HUES64 (cell line): ENCODE measurements at regions not wholly inside any gene's neighbourhood (a gene's known extent, or its start where the extent isn't known, plus 50 kb on each side); places are given as distances from the start of the nearest gene placed in this dataset.

Experiments used
- H3K27ac ChIP-seq: 2 replicates; pipeline ENCODE4 v1.7.0; 2013; ENCODE audit warnings: low read depth, low read length, inconsistent platforms
- H3K27me3 ChIP-seq: 2 replicates; pipeline ENCODE4 v1.6.1; 2013; ENCODE audit warnings: mild to moderate bottlenecking, low read length; ENCODE audit not compliant: insufficient read depth
- H3K36me3 ChIP-seq: 2 replicates; pipeline ENCODE4 v1.6.1; 2013; ENCODE audit warnings: mild to moderate bottlenecking, low read length; ENCODE audit not compliant: insufficient read depth
- H3K4me1 ChIP-seq: 2 replicates; pipeline ENCODE4 v1.6.1; 2013; ENCODE audit warnings: mild to moderate bottlenecking, low read length, moderate library complexity; ENCODE audit not compliant: insufficient read depth
- H3K4me3 ChIP-seq: 2 replicates; pipeline ENCODE4 v1.5.1; 2013; ENCODE audit warnings: mild to moderate bottlenecking, low read length, moderate library complexity
- H3K9ac ChIP-seq: 2 replicates; pipeline ENCODE4 v1.6.1; 2013; ENCODE audit warnings: mild to moderate bottlenecking, low read depth, low read length
- H3K9me3 ChIP-seq: 2 replicates; pipeline ENCODE4 v1.6.1; 2013; ENCODE audit warnings: low read depth, low read length; ENCODE audit not compliant: insufficient read depth
- WGBS: fragments of 150-250, 120-280 bp; methylation state at CpG from one replicate; pipeline ENCODE4 v1.1.7; 2013; ENCODE audit warnings: missing lambda C conversion rate; 5-methylcytosine and 5-hydroxymethylcytosine counted together

DNA sequence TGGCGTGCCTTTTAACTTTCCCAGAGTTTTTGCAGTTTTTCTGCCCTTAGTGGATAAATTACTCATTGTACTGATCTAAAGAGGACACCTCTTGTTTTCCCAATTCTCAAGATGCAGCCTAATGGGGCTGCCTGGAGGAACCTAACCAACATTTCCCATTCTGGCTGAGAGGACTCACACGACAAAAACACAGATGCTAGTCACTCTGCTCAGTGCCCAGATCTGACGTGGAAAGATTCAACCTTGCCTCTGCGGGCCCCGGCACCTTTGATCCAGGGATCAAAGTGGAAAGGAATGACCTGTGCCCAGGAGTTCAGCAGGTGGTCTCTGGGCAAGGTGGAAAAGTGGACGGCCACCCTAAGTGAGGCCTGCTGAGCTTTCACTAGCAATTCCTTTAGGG, 162.4 kb upstream of the FMN2 start:
- peaks cover 14% of the 10 kb centered on the region for H3K9me3 ChIP-seq
- H3K27me3 ChIP-seq: no peaks in the 10 kb centered on the region
- no peaks in the 10 kb centered on the region for H3K36me3 ChIP-seq
- no peaks in the 10 kb centered on the region for H3K4me1 ChIP-seq
- no peak overlapping the region for H3K4me3 ChIP-seq
- no peak overlapping the region for H3K27ac ChIP-seq
- no peak overlapping the region for H3K9ac ChIP-seq
- WGBS: 91% methylated on average over 6 of the region's 6 CpGs

DNA sequence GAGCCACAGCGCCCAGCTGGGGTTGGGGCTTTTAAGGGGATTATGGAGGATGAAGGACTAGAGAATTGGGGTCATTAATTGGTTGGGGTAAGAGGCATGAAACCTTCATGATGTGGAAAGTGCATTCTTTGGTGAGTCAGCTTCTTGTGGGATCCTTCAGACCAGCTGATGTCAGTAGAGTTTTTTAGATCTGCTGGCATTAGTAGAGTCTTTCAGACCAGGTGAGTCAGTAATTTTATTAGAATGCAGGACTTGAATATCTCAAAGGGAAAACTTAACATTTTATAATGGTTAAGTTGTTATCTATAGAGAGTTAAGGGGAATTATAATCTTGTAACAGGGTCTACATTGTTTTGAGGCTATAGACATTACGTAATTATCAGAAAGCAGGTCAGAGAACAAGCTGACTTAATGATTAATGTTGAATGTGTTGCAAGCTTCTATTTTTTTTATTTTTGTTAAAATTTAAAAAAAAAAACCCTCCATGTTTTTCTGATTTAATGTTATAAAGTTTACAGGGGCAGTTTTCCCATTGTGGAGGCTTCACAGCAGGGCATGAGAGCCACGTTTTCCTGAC, 160.9 kb upstream of the FMN2 start:
- H3K9ac ChIP-seq: no peak overlapping the region
- no peaks in the 10 kb centered on the region for H3K27me3 ChIP-seq
- H3K36me3 ChIP-seq: no peaks in the 10 kb centered on the region
- H3K4me3 ChIP-seq: no peak overlapping the region
- no peak overlapping the region for H3K27ac ChIP-seq
- no peaks in the 10 kb centered on the region for H3K9me3 ChIP-seq
- H3K4me1 ChIP-seq: no peaks in the 10 kb centered on the region
- WGBS: 92% methylated on average over 3 of the region's 3 CpGs

DNA sequence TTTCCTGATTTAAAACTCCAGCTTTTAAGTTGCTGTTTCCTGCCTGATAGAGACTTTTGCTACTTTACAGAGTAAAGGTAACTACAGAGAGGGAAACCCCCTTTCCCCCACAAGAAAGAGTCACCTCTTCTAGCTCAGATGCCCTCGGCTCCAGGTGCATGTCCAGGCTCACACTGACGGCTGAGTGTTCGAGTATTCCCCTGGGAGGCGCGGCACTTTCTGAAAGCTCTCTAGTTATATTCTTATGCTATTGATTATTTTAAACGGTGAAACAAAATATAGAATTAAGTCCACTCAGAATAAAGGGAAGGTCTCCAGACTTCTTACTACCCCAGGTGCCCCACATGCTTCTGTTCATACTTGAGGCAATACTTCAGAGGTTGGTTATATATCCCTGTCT, 160.3 kb upstream of the FMN2 start:
- no peaks in the 10 kb centered on the region for H3K27me3 ChIP-seq
- no peak overlapping the region for H3K27ac ChIP-seq
- H3K36me3 ChIP-seq: no peaks in the 10 kb centered on the region
- no peak overlapping the region for H3K4me3 ChIP-seq
- H3K4me1 ChIP-seq: no peaks in the 10 kb centered on the region
- WGBS: over 99% methylated on average over 5 of the region's 6 CpGs
- H3K9ac ChIP-seq: no peak overlapping the region
- H3K9me3 ChIP-seq: no peaks in the 10 kb centered on the region

DNA sequence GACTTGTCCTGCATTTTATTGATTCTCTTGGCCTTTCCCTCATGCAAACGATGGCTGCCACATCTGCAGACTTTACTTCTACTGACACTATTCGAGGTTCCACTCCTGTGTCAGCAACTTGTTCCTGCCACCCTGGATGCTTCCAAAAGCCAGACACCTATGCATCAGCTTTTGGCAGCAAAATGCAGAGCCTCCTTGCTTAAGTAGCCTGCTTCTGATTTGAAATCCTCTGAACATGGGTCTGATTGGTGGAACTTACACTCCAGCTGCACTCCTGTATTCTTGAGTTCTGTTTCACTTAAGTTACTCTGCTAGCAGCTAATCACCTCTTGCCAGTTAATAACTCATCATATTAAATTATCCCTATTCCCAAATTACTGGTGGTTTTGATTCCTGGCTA, 152.1 kb upstream of the FMN2 start:
- H3K36me3 ChIP-seq: no peaks in the 10 kb centered on the region
- H3K27ac ChIP-seq: no peak overlapping the region
- H3K9ac ChIP-seq: no peak overlapping the region
- H3K4me1 ChIP-seq: no peaks in the 10 kb centered on the region
- no peak overlapping the region for H3K4me3 ChIP-seq
- H3K27me3 ChIP-seq: no peaks in the 10 kb centered on the region
- 88% methylated on average over 2 of the region's 2 CpGs for WGBS
- H3K9me3 ChIP-seq: peaks cover 30% of the 10 kb centered on the region

DNA sequence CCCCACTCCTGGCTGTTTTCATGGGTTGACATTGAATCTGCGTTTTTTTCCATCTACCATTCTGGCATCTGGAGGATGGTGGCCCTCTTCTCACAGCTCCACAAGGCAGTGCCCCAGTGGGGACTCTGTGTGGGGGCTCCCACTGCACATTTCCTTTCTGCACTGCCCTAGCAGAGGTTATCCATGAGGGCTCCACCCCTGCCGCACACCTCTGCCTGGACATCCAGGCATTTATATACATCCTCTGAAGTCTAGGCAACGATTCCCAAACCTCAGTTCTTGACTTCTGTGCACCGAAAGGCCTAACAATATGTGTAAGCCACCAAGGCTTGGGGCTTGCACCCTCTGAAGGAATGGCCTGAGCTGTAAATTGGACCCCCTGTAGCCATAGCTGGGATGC, 147.9 kb upstream of the FMN2 start:
- Histone ChIP-seq H3K36me3 (no peaks in the 10 kb centered on the region), H3K9me3 (peaks cover 36% of the 10 kb centered on the region), H3K4me3 (no peak overlapping the region), H3K27ac (no peak overlapping the region), H3K27me3 (no peaks in the 10 kb centered on the region), H3K9ac (no peak overlapping the region), H3K4me1 (no peaks in the 10 kb centered on the region)
- WGBS: 94% methylated on average over 4 of the region's 4 CpGs

DNA sequence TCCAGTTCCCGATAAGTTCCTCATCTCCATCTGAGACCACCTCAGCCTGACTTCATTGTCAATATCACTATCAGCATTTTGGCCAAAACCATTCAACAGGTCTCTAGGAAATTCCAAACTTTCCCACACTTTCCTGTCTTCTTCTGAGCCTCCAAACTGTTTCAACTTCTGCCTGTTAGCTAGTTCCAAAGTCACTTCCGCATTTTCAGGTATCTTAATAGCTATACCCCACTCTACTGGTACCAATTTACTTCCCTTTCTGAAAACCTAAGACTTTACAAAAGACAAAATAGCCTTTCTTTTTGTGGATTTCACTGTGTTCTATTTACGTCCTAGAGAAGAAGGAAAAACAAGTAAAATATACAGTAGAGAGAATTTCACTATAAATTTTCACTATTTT, 147.0 kb upstream of the FMN2 start:
- H3K27me3 ChIP-seq: no peaks in the 10 kb centered on the region
- H3K27ac ChIP-seq: no peak overlapping the region
- no peak overlapping the region for H3K4me3 ChIP-seq
- WGBS: 96% methylated on average over 2 of the region's 3 CpGs
- H3K36me3 ChIP-seq: no peaks in the 10 kb centered on the region
- no peak overlapping the region for H3K9ac ChIP-seq
- H3K9me3 ChIP-seq: peaks cover 36% of the 10 kb centered on the region
- H3K4me1 ChIP-seq: no peaks in the 10 kb centered on the region

DNA sequence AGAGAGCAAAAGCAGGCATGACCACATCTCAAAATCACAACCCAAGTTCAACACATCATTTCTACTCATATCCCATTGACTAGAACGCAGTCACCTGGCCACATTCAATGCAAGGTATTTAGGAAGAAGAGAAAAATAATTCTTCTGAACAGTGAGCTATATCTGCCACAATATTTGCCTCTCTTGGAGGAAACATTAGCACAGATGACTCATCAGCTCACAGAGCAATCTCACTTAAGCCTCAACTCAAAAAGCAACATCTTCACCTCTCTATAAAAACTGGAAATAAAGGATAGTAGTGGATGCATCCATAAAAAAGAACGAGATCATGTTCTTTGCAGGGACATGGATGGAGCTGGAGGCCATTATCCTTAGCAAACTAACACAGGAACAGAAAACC, 143.9 kb upstream of the FMN2 start:
- Histone ChIP-seq H3K9me3 (peaks cover 22% of the 10 kb centered on the region), H3K4me3 (no peak overlapping the region), H3K4me1 (no peaks in the 10 kb centered on the region), H3K36me3 (no peaks in the 10 kb centered on the region), H3K27ac (no peak overlapping the region), H3K27me3 (no peaks in the 10 kb centered on the region), H3K9ac (no peak overlapping the region)
- no CpG with 5 or more reads among the region's 2 CpGs for WGBS

DNA sequence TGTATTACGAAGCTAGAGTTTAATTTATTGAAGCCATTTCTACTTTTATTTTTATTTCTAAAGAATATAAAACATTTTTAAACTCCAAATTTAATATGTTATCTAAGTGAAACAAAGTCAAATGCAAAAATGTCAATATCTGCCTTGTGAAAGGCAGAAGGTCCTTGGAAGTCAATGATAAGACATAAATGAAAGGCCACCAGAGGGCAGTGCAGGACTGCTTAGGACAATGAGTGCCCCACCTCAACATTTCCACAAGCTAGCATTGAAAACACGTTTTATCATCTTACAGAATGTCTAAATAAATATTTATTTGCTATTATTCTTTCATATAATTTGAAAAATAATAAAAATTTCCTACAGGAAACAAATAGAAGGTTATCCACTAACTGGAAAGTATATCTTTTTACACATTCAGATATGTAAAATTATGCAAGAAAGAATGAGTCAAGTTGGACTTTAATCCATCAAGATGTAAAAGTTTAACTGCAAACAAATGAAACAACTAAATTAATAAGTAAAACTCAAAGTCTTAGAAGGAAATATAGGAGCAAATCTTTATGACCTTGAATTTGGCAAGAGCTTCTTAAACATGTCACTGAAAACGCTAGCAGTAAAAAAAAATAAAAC, 140.1 kb upstream of the FMN2 start:
- H3K27me3 ChIP-seq: no peaks in the 10 kb centered on the region
- H3K9me3 ChIP-seq: no peaks in the 10 kb centered on the region
- 100% methylated on average over 1 of the region's 3 CpGs for WGBS
- no peak overlapping the region for H3K27ac ChIP-seq
- no peak overlapping the region for H3K9ac ChIP-seq
- no peak overlapping the region for H3K4me3 ChIP-seq
- H3K4me1 ChIP-seq: no peaks in the 10 kb centered on the region
- no peaks in the 10 kb centered on the region for H3K36me3 ChIP-seq

DNA sequence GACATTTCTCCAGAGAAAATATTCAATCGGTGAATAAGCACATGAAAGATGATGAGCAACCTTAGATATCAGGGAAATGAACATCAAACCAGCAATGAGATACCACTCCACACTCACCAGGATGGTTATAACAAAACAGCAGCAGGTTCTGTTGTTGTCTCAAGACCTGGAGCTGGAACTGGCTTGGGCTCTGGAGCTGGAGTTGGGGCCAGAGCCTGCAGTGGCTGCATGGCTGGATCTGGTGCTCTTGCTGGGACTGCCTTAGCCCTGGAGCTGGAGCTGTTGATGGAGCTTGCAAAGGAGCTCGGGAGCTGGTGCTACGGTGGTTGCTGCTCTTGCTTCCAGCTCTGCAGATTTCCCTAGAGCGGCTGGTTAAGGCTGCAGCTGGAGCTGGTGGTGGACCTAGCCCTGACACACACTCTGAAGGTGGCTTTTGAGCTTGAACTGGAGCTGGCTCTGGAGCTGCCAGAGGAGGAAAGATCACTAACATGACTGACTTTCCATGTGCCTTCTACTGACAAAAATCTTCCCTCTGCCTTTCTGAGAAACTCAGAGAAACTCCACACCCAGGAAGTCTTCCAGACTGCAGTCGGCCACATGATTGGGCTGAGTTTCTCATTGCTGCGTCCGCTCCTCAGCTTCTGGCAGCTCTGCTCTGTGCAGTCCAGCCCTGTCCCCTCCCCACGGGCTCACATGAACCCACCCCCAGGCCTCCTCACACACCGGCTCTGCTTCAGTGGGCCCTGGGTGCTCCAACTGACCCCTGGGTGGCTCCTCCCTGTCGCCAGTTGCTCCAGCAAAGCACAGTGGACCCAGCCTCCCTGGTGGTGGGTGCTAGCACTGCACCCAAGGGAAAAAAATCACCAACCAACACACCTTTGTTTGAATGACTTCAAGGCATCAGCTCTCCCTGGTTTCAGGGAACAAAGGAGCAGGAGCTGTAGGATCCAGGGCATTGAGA, 139.1 kb upstream of the FMN2 start:
- H3K27ac ChIP-seq: no peak overlapping the region
- 84% methylated on average over 10 of the region's 10 CpGs for WGBS
- no peaks in the 10 kb centered on the region for H3K9me3 ChIP-seq
- H3K4me1 ChIP-seq: no peaks in the 10 kb centered on the region
- no peaks in the 10 kb centered on the region for H3K27me3 ChIP-seq
- H3K4me3 ChIP-seq: no peak overlapping the region
- no peaks in the 10 kb centered on the region for H3K36me3 ChIP-seq
- H3K9ac ChIP-seq: no peak overlapping the region

DNA sequence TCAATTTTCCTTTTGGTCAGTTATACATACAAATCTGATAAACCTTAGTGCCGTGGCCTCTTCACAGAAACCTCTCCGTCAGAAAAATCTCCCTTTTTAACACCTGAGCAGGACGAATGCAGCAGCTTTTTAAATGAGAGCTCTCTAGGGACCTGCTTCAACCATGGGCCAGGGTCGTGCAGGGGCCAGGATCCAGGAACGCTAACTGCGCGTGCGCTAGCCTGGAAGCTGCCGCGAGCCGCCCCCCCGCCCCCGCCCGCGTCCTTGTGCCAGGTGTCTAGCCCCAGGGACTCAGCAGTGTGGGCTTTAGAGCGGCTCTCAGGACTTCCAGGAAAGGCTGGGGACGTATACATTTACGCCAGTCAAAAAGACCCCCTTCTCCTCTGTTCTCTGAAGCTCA, 136.8 kb upstream of the FMN2 start:
- H3K4me1 ChIP-seq: no peaks in the 10 kb centered on the region
- no peaks in the 10 kb centered on the region for H3K36me3 ChIP-seq
- H3K27me3 ChIP-seq: no peaks in the 10 kb centered on the region
- 92% methylated on average over 18 of the region's 18 CpGs for WGBS
- no peak overlapping the region for H3K4me3 ChIP-seq
- no peak overlapping the region for H3K9ac ChIP-seq
- H3K27ac ChIP-seq: no peak overlapping the region
- no peaks in the 10 kb centered on the region for H3K9me3 ChIP-seq

DNA sequence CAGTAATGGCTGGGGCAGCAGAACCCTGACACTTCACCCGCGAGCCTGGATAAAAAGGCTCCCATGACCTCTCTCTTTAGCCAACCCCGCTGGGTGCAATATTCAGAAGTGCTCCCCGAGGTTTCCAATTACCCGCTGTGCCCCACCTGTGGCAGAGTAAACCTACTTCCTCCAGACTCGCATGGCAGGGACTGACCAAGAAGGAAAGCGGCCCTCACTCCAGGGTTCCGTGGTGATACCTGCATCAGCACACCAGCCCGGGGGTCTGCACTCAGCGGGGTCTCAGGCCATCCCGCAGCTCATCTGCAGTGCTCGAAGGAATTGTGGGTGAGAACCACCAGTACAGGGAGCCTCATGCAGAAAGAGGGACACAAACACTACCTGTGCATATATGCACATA, 136.3 kb upstream of the FMN2 start:
- 92% methylated on average over 12 of the region's 12 CpGs for WGBS

More for the DNA sequence above, 136.3 kb upstream of the FMN2 start:
- Histone ChIP-seq H3K4me3 (no peak overlapping the region), H3K4me1 (no peaks in the 10 kb centered on the region), H3K36me3 (no peaks in the 10 kb centered on the region), H3K9me3 (no peaks in the 10 kb centered on the region), H3K27ac (no peak overlapping the region), H3K9ac (no peak overlapping the region), H3K27me3 (no peaks in the 10 kb centered on the region)
